HG03159 (cell line): ENCODE measurements at regions not wholly inside any gene's neighbourhood (a gene's known extent, or its start where the extent isn't known, plus 50 kb on each side); places are given as distances from the start of the nearest gene placed in this dataset.
"Not testable (repeated sequence)": the region's sequence is repeated elsewhere in the genome, so short reads cannot be mapped to it uniquely, and the experiment has no call there.

Source experiments
- ATAC-seq: cut with Tn5 transposase; IDR thresholded peaks from one replicate; pipeline ENCODE4 v1.9.1; 2021; ENCODE audit warnings: mild to moderate bottlenecking, moderate library complexity; ENCODE audit not compliant: unreplicated experiment

DNA sequence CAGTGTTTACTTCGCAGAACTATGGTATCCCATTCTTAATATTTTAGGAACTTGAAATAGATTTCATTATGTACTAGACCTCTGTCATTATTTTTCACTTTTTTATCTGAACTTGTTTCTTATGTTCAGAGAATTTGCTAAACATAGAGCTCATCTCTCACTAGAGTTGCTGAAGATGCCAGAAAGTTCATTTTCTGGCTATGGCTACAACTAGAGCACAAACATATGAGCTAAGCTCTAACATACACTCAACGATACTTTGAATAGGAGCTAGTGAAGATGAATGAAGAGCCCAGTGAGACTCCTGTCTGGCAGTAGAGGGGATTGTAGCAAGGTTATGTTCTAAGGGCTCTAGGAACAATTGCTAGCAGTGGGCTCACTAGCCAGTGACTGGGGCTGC lies 582.2 kb downstream of the KIF4B start:
- ATAC-seq: no peak

DNA sequence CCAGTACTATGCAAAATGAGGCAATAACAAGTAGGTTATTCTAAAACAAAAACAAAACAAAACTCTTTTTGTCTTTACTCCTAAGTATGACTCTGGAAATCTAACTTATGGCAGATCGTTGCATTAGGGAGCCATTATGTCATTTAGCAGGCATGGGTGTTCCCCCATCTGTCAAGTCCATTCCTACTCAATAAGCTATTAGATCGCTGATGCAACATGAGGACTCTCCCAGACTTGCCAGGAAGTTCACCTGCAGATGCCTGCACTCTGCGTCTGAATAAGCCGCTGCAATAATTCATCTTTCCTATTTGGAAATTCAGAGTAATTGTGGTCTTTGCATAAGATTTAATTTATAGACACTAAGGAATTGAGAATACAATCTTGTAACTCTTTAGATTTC lies 585.0 kb downstream of the KIF4B start:
- ATAC-seq: no peak

DNA sequence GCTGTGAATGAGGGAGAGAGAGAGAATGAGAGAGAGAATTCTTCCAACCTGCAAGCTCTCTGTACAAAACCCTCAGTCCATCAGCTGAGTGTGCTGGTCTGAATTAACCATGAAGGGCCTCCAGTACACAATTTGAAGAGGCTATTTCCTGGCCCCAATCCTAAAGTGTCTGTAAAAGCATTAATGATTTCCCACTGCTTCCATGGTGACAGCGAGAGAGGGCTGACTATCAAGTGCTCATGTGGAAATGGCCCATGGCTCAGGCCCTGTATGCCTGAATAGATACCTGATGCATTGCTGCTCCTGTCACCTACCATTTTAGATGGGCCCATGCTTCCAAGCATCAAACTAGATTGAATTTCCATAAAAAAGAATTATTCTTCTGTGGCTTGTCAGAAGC lies 592.4 kb downstream of the KIF4B start:
- no peak for ATAC-seq

DNA sequence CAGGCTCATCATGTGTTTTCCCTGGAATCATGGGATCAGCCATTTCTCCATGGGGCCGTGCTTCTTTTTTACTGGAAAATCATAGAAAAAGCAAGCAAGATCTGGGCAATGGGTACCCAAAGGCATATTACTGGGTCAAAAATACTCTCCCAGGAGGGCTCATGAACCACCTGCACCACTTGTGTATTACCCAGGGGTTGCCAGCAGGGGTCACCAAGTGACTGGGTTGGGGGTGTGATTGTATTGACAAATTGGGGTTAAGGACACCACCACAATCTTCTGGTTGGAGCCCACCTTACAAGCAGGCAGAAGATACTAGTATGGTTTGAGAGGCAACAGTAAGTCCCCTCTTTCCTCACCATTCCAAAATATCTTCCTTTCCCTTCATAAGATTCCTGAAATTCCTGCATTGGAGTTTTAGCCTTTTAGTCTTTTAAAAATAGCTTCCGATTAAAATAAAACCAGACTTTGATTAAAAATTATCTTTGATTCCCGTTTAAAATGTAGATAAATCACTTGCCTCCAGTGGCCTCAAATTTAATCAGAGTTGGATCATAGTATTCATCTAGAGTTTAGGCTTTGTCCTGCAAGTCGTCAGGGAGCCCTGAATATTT lies 603.3 kb downstream of the KIF4B start:
- peak; percentile 84 for ATAC-seq

DNA sequence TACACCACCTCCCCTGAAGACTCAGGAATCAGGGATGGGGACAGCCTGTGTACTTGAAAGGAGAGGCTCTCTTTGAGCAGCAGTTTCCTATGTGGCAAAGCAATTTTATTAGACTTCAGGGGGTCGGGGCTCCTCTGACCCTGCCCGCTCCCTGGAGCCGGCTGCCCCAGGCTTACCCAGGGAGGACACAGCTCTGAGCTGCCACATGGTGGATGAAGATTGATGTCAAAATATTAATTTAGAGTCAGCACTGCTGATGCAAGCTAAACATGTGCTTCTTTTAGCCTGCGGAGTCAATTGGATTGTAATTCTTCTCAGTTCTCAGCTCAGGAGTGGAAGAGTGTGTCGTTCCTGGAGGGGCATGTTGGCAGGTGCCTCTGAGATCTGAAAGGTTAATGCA lies 606.1 kb downstream of the KIF4B start:
- no peak for ATAC-seq

DNA sequence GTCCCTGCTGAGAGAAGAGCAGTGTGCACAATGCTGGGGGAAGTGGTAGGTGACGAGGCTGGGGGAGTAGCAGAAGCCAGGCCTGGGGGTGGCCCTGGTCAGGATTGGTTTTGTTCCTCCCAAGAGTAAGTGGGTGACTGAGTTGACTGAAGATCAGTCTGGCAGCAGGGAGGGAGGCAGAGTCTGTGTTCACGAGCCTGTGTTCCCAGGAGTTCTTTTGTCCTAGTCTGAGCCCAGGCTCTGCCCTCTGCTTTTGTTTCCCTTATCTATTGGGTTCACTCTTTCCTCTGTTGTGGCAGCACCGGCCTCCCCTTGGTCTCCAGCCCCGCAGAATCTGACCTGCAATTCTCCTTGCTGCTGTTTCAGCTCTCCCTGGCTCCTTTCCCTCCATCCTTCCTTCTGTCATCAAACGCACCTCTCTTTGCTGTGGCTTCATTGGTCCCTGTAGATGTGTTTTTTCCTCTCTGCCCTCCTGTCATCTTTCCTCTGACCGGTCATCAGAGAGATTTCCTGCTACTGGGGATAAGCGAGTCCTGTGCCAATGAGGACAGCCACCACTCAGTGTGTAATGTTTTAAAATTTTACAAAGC lies 607.4 kb downstream of the KIF4B start:
- ATAC-seq: no peak

DNA sequence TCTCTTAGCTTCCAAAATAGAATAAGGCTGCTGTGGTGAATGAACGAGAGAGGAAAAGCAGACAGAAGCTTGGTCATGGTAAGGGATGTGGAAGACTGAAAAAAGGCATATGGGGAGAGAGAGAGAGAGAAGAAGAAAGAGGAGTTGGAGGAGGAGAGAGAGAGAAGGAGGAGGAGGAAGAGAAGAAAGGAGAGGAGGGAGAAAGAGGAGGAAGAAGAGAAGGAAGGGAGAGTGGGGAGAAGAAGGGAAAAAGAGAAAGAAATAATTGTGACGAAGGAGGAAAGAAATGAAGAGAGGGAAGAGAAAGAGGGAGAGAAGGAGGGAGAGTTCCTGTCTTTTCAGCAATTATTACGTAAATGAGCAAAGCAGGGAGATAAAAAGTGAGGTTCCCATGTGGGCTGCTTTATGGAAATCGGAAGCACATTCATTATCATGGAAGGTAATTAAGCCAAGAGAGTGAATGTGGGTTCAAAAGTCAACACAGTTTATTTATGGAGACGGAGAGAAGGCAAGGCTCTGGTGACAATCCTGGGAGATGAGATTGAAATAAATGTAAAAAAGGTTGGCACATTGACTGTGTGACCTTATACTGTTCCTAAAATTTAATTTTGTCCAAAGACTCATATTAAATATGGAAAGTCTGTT lies 611.2 kb downstream of the KIF4B start:
- no peak for ATAC-seq

DNA sequence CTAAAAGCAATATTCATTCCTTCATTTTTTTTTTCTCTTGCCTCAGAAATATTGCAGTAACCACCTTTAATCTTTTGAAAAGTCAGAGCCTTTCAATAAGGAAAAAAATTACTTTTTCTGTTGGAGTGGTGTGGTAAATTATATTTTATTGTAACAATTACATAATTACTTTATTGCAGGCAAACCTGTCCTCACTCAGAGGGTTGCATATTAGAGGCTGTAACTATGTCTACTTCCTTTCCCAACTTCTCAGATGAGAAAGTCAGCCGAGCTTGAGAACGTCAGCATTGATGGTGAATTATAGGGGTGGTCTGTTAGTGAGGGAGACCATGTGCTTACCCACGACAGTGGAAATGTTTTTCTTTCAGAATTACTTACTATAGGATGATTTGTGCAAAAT lies 611.8 kb downstream of the KIF4B start:
- ATAC-seq: no peak

DNA sequence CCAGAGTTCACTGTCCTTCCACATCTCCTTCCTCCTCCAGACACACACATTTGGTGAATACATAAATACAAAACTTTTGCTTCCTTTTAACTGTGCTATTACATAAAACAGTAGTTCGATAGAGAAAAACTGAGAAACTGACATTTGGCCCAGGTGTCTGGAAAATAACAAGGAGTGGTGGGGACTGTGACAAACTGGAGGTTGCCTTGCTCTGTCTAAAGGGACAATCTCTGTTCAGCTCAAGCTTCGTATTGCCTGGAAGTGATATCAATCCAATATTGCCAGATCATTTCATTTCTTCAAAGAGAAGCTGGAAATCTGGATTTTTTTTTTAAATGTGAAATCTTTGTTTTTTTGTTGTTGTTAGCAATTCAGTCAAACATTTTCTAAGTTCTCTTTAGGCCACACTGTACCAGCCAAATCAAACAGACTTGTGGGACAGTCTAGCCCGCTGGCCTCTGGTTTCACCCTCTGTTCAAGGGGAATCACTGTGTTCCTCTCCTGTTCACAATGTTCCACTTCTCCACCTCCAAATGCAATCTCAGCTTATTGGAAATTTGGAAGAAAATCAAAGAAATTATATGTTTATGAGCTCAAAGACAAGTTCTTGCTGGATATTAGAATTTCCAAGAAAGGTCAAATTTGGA lies 612.5 kb downstream of the KIF4B start:
- ATAC-seq: no peak

DNA sequence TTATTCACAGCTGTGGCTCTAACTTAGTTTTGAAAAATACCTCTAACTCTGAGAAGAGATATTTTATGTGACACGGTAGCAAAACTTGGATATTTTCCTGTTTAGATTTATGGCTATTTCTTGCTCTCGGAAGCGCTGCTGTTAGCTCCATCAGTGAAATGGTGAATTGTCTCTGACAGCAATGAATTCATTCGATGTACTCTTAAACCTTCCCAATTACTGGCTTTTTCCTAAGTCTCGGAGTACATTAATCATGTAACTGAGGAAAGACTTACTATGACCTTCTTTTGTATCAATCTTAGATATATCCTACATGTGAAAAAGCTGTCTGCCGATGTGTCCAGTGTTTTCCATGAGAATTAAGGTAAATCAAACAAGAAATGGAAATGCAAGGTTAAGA lies 613.0 kb downstream of the KIF4B start:
- ATAC-seq: no peak

DNA sequence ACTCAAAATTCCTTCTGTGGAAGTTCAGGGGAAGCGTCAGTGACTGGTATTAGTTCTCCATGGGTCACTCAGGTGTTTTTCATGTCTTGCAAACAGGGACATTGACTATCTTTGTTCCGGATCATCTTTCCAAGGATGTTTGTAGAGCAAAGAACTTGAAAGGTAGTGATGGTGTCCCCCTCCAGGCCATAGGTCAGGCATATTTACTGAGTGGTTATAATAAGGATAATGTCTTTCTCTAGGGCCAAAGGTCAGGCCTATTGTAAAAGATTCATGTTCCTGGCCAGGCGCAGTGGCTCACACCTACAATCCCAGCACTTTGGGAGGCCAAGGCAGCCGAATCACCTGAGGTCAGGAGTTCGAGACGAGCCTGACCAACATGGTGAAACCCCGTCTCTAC lies 614.8 kb downstream of the KIF4B start:
- no peak for ATAC-seq

DNA sequence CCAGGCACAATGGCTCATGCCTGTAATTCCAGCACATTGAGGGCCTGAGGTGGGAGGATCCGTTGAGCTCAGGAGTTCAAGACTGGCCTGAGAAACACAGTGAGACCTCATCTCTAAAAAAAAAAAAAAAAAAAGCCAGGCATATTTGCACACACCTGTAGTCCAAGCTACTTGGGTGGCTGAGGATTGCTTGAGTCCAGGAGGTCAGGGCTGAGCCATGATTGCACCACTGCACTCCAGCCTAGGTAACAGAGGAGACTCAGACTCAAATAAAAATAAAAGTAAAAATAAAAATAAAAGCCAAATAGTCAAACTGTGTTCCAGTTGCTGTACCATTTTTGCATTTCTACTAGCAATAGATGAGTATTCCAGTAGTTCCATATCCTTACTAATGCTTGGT lies 616.0 kb downstream of the KIF4B start:
- no peak for ATAC-seq

DNA sequence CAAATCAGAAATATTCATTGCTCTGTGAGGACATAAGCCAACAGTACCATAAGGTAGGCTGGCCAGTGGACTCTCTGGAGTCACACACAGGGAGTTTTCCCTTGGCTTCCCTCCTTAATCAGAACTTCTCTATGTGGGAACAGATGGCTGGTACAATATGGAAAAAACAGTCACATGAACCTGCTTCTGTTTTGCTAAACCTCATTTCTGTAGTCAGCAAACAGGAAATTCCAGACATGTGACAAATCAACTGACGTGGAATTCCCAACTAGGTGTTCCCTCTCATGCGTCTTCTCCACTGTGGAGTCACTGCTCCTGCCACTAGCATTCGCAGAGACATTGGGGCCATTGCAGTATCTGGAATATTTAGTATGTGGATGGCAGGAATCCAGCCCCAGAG lies 617.6 kb downstream of the KIF4B start:
- no peak for ATAC-seq

DNA sequence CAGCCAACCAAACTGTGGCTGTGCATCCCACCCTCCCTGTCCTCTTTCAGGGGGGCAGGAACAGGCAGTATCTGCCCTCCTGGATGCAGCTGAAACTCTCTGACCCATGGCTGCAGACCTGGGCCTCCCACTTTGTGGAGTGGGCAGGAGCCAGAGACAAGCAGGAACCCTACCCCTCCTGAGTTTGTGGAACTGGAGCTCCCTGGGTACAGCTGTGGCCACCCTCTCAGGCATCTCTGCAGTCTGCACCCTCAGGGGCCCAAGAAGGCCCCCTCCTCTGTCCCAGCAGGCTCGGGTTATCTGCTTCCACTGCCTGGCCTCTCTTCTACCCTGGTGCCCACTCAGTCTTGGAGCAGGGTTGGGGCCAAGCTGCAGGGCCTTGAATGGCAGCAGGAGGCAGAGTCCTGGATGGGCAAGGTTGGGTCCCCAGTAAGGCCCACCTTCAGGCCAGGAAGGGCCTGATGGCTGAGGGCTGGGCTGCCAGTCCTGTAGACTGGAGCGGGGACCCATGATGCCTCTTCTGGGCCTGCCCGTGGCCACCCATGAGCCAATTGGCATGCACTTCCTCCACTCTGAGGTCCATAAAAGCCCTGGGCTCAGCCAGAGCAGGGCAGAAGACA lies 619.9 kb downstream of the KIF4B start:
- no peak for ATAC-seq

DNA sequence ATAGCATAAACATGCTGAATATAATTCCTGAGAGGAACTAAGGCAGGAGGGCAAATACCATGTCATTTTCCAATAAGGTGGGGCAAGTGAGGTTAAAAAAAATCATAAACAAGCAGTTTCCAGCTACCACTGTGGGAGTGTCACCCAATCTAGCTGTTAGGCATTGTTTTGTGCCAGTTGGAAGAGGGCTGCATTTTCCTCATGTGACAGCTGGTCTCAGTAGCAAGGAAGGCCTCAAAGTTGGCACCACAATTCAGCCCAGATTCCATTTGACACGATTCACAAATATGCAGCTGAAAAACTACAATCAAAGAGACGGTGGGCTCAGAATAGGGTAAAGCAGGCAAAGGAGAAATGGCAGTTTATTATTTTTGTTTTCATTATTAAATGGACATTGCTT lies 636.1 kb downstream of the KIF4B start:
- ATAC-seq: no peak

DNA sequence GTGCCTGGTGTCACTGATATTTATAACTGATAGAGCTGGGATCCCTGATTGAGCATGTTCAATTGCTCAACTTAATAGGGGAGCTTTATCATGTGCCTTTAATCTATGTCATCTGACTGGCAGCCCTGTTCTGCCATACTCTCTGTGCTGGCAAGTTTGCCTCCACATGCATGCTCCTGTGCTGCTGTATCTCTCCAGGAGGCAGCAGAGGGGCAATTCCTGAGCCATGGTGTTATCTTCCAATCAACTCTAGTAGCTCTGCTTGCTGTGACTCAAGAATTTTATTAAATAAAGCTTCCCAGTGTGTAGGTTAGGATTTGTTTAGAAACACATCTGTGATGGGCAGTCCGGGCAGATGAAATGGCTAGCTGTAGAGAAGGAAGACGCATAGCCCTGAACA lies 642.0 kb downstream of the KIF4B start:
- ATAC-seq: no peak

DNA sequence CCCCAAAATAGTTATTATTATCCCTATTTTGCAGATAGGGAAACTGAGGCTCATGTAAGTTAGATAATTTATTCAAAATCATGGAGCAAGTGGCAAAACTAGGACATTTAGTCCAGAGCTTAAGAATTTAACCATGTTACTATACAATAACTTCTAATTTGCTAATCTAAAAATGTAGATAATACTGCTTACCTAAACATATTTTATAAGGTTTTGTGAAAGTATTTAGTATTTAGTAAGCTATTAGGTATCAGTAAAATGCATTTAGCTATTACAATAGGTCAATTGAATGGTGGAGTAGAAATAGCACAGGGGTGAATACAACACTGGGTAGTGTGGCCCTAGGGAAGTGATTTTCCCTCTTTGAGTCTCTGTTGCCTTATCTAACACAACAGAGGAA lies 648.3 kb downstream of the KIF4B start:
- no peak for ATAC-seq

DNA sequence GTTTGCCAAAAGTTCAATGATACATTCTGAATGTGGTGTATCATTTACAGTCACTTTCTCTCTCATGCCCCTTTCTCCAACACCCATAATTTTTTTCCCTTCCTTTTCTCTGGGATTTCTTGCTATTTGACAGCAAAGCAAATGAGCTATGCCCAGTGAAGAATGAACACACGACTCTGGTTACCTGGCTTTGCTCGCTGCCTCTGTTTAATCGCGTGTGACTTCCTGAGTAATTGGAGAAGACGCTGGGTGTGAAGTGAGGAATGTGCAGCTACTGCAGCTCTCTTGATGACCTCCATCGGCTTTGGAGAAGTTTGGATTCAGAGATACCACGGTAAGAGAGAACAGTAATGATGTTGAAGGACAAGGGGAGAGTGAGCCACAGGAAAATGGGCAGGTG lies 651.8 kb downstream of the KIF4B start:
- ATAC-seq: no peak

DNA sequence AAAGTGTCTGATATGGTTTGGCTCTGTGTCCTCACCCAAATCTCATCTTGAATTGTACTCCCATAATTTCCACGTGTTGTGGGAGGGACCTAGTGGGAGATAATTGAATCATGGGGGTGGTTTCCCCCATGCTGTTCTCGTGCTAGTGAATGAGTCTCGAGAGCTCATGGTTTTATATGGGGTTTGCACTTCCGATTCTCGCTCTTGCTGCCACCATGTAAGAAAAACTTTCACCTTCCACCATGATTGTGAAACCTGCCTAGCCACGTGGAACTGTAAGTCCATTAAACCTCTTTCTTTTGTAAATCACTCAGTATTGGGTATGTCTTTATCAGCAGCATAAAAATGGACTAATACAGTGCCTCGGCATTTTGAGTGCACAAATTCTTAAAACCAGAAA lies 655.0 kb upstream of the SGCD start:
- ATAC-seq: not testable (repeated sequence)

DNA sequence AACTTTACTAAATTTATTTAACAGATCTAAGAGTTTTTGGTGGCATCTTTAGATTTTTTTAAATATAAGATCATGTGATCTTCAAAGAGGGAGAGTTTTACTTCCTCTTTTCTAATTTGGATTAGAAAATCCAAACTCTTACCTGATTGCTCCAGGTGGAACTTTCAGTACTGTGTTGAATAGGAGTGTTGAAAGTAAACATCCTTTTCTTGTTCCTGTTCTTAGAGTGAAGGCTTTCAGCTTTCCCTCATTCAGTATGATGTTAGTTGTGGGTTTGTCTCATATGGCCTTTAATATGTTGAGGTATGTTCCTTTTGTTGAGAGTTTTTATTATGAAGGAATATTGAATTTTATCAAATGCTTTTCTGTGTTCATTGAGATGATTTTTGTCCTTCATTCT lies 650.0 kb upstream of the SGCD start:
- peak; percentile 74 for ATAC-seq

DNA sequence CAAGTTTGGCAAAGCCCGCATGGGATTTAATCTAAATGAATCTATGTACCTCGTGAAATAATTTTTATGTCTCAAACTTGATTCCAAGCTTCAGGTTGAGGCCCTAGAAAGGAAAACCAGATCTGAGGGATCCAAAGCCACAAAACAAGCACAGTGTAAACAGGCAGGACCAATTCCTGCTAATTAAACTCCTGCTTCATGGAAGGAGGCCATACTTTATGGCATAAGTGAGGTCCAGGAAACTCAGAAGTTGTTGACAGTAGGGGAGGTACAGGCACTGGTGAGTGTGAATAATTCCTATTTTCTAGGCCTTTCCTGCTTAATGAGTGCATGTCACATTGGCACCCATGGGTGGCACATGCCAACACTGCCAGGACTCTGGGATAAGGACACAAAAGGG lies 648.6 kb upstream of the SGCD start:
- no peak for ATAC-seq

DNA sequence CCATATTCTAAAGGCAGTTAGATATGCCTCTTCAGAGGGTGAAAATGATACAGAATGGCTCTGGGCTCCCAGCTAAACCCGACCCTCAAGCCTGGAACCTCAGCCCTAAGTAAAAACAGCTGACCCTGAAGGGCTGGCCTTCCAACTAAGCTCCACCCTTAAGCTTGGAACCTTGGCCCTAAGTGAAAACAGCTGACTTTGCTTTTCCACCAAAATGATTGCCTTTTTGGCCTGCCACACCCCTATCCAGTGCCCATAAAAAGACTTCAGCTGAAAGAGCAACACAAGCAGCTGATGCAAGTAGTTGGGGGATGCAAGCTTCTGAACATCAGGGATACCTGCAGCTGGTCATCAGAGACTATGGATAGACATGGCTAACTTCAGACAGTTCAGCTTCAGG lies 647.4 kb upstream of the SGCD start:
- no peak for ATAC-seq
